GM23338 (cell line): ENCODE measurements at regions not wholly inside any gene's neighbourhood (a gene's known extent, or its start where the extent isn't known, plus 50 kb on each side); places are given as distances from the start of the nearest gene placed in this dataset.

Source experiments
- ATAC-seq: fragments of 200-7000 bp; cut with Tn5 transposase; 3 replicates; pipeline ENCODE4 v1.9.1; 2020
- DNase-seq: peaks from one replicate; pipeline ENCODE4 v3.0.0-alpha.2; 2015; ENCODE audit warnings: low spot score
- H2AFZ ChIP-seq: fragments of 200-600 bp; sonication (generic); 2 replicates; pipeline ENCODE4 v1.8.0; 2016; ENCODE audit warnings: antibody characterized with exemption, mild to moderate bottlenecking, moderate library complexity
- H3F3A ChIP-seq: fragments of 200-600 bp; sonication (generic); replicated peaks from 2 replicates; pipeline ENCODE4 v1.8.0; 2017; ENCODE audit warnings: antibody characterized with exemption, mixed run types, low read depth
- H3K27ac ChIP-seq: fragments of 200-600 bp; sonication (generic); 2 replicates; pipeline ENCODE4 v1.6.1; 2016; ENCODE audit warnings: low read depth
- H3K27me3 ChIP-seq: fragments of 200-600 bp; sonication (generic); 2 replicates; pipeline ENCODE4 v1.8.0; 2016; ENCODE audit warnings: mild to moderate bottlenecking, mixed run types, moderate library complexity; ENCODE audit not compliant: insufficient read depth
- H3K36me3 ChIP-seq: fragments of 200-600 bp; sonication (generic); 2 replicates; pipeline ENCODE4 v1.8.0; 2016; ENCODE audit warnings: mild to moderate bottlenecking; ENCODE audit not compliant: insufficient read depth
- H3K4me1 ChIP-seq: fragments of 200-600 bp; sonication (generic); 2 replicates; pipeline ENCODE4 v1.8.0; 2016; ENCODE audit warnings: mild to moderate bottlenecking, moderate library complexity; ENCODE audit not compliant: insufficient read depth
- H3K4me2 ChIP-seq: fragments of 200-600 bp; sonication (generic); 2 replicates; pipeline ENCODE4 v1.7.1; 2017; ENCODE audit warnings: mixed run types
- H3K4me3 ChIP-seq: fragments of 200-600 bp; sonication (generic); 2 replicates; pipeline ENCODE4 v1.6.1; 2016; ENCODE audit warnings: mixed run types
- H3K79me2 ChIP-seq: fragments of 200-600 bp; sonication (generic); replicated peaks from 2 replicates; pipeline ENCODE4 v1.8.0; 2017; ENCODE audit warnings: mild to moderate bottlenecking; ENCODE audit not compliant: insufficient read depth
- H3K9me2 ChIP-seq: fragments of 200-600 bp; sonication (generic); 2 replicates; pipeline ENCODE4 v1.8.0; 2017; ENCODE audit not compliant: insufficient read depth
- H4K20me1 ChIP-seq: fragments of 200-600 bp; sonication (generic); replicated peaks from 2 replicates; pipeline ENCODE4 v1.8.0; 2017; ENCODE audit warnings: mild to moderate bottlenecking; ENCODE audit not compliant: insufficient read depth
- H3K27ac Mint-ChIP-seq: 2 replicates; pipeline ENCODE4 v1.8.0; 2020; ENCODE audit warnings: inconsistent platforms, mild to moderate bottlenecking, moderate library complexity, mixed read lengths
- H3K27me3 Mint-ChIP-seq: 3 replicates; pipeline ENCODE4 v1.8.0; 2022; ENCODE audit warnings: low read depth, mild to moderate bottlenecking, moderate library complexity, mixed read lengths, inconsistent platforms; ENCODE audit not compliant: insufficient read depth, poor library complexity
- H3K36me3 Mint-ChIP-seq: 3 replicates; pipeline ENCODE4 v1.8.0; 2021; ENCODE audit warnings: low read depth, mild to moderate bottlenecking, inconsistent platforms, moderate library complexity, mixed read lengths
- H3K4me1 Mint-ChIP-seq: 3 replicates; pipeline ENCODE4 v1.8.0; 2020; ENCODE audit warnings: mild to moderate bottlenecking, inconsistent platforms, mixed read lengths
- H3K4me3 Mint-ChIP-seq: 3 replicates; pipeline ENCODE4 v1.8.0; 2021; ENCODE audit warnings: moderate library complexity, mild to moderate bottlenecking, inconsistent platforms, mixed read lengths
- H3K9me3 Mint-ChIP-seq: 3 replicates; pipeline ENCODE4 v1.8.0; 2020; ENCODE audit warnings: moderate library complexity, mild to moderate bottlenecking, inconsistent platforms, mixed read lengths
- CREB1 ChIP-seq: fragments of 250-450 bp; sonication (Bioruptor Pico); IDR thresholded peaks from 2 replicates; pipeline ENCODE4 v1.5.0; 2020; ENCODE audit warnings: low read depth, mild to moderate bottlenecking, moderate library complexity
- EZH2 ChIP-seq: fragments of 200-600 bp; sonication (generic); IDR thresholded peaks from one replicate; pipeline ENCODE4 v1.8.0; 2017; ENCODE audit warnings: antibody characterized with exemption, mild to moderate bottlenecking, low read depth; ENCODE audit not compliant: unreplicated experiment
- EZH2phosphoT487 ChIP-seq: fragments of 200-600 bp; sonication (generic); IDR thresholded peaks from one replicate; pipeline ENCODE4 v1.8.1; 2018; ENCODE audit warnings: antibody characterized with exemption; ENCODE audit not compliant: unreplicated experiment
- JUNB ChIP-seq: IDR thresholded peaks from one replicate; pipeline ENCODE4 v1.6.1; 2016; ENCODE audit warnings: antibody characterized with exemption; ENCODE audit not compliant: unreplicated experiment
- NANOG ChIP-seq: IDR thresholded peaks from 2 replicates; pipeline ENCODE4 v1.6.1; 2016; ENCODE audit warnings: antibody characterized with exemption, borderline replicate concordance
- REST ChIP-seq: IDR thresholded peaks from one replicate; pipeline ENCODE4 v1.6.1; 2018; ENCODE audit warnings: antibody characterized with exemption; ENCODE audit not compliant: unreplicated experiment
- STAT1 ChIP-seq: IDR thresholded peaks from one replicate; pipeline ENCODE4 v1.6.1; 2016; ENCODE audit warnings: antibody characterized with exemption; ENCODE audit not compliant: unreplicated experiment
- TF ChIP-seq, protein P1 (sequence below): fragments of 250-450 bp; sonication (Bioruptor Pico); IDR thresholded peaks from 2 replicates; pipeline ENCODE4 v1.5.0; 2020; ENCODE audit warnings: mild to moderate bottlenecking, moderate library complexity

GRCh38 chr17:56735842-56736241 is 97.9 kb downstream of the C17orf67 start:
- H3F3A ChIP-seq: no peaks in the 10 kb centered on the region
- H3K27ac Mint-ChIP-seq: no peak overlapping the region
- peaks cover 7% of the 10 kb centered on the region; the same call in 1 of the 2 replicates for H3K4me1 ChIP-seq
- H3K36me3 Mint-ChIP-seq: no peaks in the 10 kb centered on the region
- H3K9me2 ChIP-seq: peaks cover 3% of the 10 kb centered on the region
- peaks cover 9% of the 10 kb centered on the region; the same call in 2 of the 3 replicates for H3K4me1 Mint-ChIP-seq
- H3K27me3 Mint-ChIP-seq: peaks cover 4% of the 10 kb centered on the region
- no peak overlapping the region for H3K4me3 Mint-ChIP-seq
- no peak for DNase-seq
- no peak overlapping the region for H3K4me2 ChIP-seq
- H3K9me3 Mint-ChIP-seq: peaks cover 3% of the 10 kb centered on the region; the same call in 1 of the 3 replicates
- H3K27me3 ChIP-seq: no peaks in the 10 kb centered on the region
- no peaks in the 10 kb centered on the region for H3K36me3 ChIP-seq
- ATAC-seq: no peak
- H4K20me1 ChIP-seq: no peaks in the 10 kb centered on the region
- H3K79me2 ChIP-seq: no peaks in the 10 kb centered on the region
- no peak overlapping the region for H3K27ac ChIP-seq
- TF ChIP-seq STAT1: no peak
- TF ChIP-seq, protein P1, sequence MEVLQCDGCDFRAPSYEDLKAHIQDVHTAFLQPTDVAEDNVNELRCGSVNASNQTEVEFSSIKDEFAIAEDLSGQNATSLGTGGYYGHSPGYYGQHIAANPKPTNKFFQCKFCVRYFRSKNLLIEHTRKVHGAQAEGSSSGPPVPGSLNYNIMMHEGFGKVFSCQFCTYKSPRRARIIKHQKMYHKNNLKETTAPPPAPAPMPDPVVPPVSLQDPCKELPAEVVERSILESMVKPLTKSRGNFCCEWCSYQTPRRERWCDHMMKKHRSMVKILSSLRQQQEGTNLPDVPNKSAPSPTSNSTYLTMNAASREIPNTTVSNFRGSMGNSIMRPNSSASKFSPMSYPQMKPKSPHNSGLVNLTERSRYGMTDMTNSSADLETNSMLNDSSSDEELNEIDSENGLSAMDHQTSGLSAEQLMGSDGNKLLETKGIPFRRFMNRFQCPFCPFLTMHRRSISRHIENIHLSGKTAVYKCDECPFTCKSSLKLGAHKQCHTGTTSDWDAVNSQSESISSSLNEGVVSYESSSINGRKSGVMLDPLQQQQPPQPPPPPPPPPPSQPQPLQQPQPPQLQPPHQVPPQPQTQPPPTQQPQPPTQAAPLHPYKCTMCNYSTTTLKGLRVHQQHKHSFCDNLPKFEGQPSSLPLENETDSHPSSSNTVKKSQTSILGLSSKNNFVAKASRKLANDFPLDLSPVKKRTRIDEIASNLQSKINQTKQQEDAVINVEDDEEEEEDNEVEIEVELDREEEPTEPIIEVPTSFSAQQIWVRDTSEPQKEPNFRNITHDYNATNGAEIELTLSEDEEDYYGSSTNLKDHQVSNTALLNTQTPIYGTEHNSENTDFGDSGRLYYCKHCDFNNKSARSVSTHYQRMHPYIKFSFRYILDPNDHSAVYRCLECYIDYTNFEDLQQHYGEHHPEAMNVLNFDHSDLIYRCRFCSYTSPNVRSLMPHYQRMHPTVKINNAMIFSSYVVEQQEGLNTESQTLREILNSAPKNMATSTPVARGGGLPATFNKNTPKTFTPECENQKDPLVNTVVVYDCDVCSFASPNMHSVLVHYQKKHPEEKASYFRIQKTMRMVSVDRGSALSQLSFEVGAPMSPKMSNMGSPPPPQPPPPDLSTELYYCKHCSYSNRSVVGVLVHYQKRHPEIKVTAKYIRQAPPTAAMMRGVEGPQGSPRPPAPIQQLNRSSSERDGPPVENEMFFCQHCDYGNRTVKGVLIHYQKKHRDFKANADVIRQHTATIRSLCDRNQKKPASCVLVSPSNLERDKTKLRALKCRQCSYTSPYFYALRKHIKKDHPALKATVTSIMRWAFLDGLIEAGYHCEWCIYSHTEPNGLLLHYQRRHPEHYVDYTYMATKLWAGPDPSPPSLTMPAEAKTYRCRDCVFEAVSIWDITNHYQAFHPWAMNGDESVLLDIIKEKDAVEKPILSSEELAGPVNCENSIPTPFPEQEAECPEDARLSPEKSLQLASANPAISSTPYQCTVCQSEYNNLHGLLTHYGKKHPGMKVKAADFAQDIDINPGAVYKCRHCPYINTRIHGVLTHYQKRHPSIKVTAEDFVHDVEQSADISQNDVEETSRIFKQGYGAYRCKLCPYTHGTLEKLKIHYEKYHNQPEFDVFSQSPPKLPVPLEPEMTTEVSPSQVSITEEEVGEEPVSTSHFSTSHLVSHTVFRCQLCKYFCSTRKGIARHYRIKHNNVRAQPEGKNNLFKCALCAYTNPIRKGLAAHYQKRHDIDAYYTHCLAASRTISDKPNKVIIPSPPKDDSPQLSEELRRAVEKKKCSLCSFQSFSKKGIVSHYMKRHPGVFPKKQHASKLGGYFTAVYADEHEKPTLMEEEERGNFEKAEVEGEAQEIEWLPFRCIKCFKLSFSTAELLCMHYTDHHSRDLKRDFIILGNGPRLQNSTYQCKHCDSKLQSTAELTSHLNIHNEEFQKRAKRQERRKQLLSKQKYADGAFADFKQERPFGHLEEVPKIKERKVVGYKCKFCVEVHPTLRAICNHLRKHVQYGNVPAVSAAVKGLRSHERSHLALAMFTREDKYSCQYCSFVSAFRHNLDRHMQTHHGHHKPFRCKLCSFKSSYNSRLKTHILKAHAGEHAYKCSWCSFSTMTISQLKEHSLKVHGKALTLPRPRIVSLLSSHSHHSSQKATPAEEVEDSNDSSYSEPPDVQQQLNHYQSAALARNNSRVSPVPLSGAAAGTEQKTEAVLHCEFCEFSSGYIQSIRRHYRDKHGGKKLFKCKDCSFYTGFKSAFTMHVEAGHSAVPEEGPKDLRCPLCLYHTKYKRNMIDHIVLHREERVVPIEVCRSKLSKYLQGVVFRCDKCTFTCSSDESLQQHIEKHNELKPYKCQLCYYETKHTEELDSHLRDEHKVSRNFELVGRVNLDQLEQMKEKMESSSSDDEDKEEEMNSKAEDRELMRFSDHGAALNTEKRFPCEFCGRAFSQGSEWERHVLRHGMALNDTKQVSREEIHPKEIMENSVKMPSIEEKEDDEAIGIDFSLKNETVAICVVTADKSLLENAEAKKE: no peak
- TF ChIP-seq NANOG: no peak
- TF ChIP-seq EZH2phosphoT487: no peak
- TF ChIP-seq CREB1 (CRISPR knock-in tag): no peak
- no peak for TF ChIP-seq EZH2
- TF ChIP-seq JUNB: no peak
- TF ChIP-seq REST: no peak
- H3K4me3 ChIP-seq: no peak overlapping the region
- no peak overlapping the region for H2AFZ ChIP-seq
